ENCODE measurements at regions not wholly inside any gene's neighbourhood (a gene's known extent, or its start where the extent isn't known, plus 50 kb on each side); places are given as distances from the start of the nearest gene placed in this dataset.
"Not testable (repeated sequence)": the region's sequence is repeated elsewhere in the genome, so short reads cannot be mapped to it uniquely, and the experiment has no call there.

DNA sequence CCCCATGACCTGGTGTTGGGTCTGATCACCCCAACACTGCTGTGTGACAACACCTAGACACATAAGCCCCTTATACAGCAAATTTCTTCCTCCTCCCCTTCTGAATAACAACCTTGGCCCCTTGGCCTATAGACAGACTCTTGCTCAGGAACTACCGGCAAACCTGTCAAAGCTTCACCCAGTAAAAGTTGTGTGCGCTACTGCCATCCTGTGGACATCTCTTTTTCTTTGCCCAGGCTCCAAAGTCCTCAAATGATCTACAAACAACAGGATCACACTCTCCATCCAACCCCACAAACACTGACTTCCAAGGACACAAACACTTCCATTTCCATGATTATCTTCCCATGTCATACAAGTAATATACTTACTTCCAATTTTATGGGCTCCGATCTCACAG lies 1265.8 kb downstream of the RPIA start:
- not testable (repeated sequence) for H3K9me2 ChIP-seq (replicated peaks; ENCODE audit: low read depth, low read length); H3K4me3 ChIP-seq (ENCODE audit: low read length, poor library complexity, severe bottlenecking); H2AFZ ChIP-seq (ENCODE audit: low read length); H3K4me2 ChIP-seq (ENCODE audit: low read depth, low read length, poor library complexity, severe bottlenecking); H3F3A ChIP-seq (ENCODE audit: low read depth); H3K36me3 ChIP-seq (ENCODE audit: insufficient read depth, low read length); H3K9me3 ChIP-seq (ENCODE audit: insufficient read depth, low read depth, low read length); H3K9ac ChIP-seq (ENCODE audit: low read depth, low read length, poor library complexity, severe bottlenecking); H3K4me1 ChIP-seq (ENCODE audit: insufficient read depth, low read length, poor library complexity, severe bottlenecking); H4K20me1 ChIP-seq (ENCODE audit: insufficient read depth, low read length, poor library complexity, severe bottlenecking); H3K27me3 ChIP-seq (ENCODE audit: insufficient read depth, low read length, poor library complexity, severe bottlenecking); H3K79me2 ChIP-seq (ENCODE audit: insufficient read depth, low read length)
- TF ChIP-seq, protein P1, sequence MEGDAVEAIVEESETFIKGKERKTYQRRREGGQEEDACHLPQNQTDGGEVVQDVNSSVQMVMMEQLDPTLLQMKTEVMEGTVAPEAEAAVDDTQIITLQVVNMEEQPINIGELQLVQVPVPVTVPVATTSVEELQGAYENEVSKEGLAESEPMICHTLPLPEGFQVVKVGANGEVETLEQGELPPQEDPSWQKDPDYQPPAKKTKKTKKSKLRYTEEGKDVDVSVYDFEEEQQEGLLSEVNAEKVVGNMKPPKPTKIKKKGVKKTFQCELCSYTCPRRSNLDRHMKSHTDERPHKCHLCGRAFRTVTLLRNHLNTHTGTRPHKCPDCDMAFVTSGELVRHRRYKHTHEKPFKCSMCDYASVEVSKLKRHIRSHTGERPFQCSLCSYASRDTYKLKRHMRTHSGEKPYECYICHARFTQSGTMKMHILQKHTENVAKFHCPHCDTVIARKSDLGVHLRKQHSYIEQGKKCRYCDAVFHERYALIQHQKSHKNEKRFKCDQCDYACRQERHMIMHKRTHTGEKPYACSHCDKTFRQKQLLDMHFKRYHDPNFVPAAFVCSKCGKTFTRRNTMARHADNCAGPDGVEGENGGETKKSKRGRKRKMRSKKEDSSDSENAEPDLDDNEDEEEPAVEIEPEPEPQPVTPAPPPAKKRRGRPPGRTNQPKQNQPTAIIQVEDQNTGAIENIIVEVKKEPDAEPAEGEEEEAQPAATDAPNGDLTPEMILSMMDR (conservative IDR thresholded peaks at IDR 0.05; ENCODE audit: low read length) = peak; percentile 29

DNA sequence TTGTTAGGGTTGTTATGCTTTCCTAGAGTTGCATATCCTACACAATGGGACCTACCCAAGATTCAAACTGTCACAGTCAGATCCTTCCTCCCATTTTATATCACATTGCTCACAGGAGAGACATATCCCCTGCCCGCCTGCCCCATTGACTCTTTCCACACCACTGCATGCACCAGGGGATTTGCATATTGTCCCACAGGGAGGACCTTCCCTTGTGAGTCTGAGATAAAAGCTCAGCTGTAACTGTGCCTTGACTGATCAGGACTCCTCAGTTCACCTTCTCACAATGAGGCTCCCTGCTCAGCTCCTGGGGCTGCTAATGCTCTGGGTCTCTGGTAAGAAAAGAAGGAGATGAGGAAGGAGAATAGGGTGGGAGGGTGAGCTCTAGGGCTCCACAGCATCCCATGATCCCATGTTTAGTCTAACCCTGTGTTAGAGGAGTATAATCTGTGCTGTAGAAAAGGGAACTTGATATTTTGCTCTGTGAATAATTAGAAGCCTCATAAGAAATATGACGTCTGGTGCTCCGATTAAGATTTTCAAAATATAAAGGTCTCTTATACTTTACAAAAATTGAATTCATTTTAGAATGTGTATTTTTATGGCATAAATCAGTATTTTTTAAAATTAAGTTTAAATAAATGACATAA lies 1268.4 kb downstream of the RPIA start:
- not testable (repeated sequence) for H3K4me3 ChIP-seq (ENCODE audit: low read length, poor library complexity, severe bottlenecking); H3K4me1 ChIP-seq (ENCODE audit: insufficient read depth, low read length, poor library complexity, severe bottlenecking); H3K36me3 ChIP-seq (ENCODE audit: insufficient read depth, low read length); H3F3A ChIP-seq (ENCODE audit: low read depth); H4K20me1 ChIP-seq (ENCODE audit: insufficient read depth, low read length, poor library complexity, severe bottlenecking); H3K9me3 ChIP-seq (ENCODE audit: insufficient read depth, low read depth, low read length); H3K9me2 ChIP-seq (replicated peaks; ENCODE audit: low read depth, low read length); H3K9ac ChIP-seq (ENCODE audit: low read depth, low read length, poor library complexity, severe bottlenecking); H3K4me2 ChIP-seq (ENCODE audit: low read depth, low read length, poor library complexity, severe bottlenecking); H3K79me2 ChIP-seq (ENCODE audit: insufficient read depth, low read length); H3K27me3 ChIP-seq (ENCODE audit: insufficient read depth, low read length, poor library complexity, severe bottlenecking); H2AFZ ChIP-seq (ENCODE audit: low read length)

DNA sequence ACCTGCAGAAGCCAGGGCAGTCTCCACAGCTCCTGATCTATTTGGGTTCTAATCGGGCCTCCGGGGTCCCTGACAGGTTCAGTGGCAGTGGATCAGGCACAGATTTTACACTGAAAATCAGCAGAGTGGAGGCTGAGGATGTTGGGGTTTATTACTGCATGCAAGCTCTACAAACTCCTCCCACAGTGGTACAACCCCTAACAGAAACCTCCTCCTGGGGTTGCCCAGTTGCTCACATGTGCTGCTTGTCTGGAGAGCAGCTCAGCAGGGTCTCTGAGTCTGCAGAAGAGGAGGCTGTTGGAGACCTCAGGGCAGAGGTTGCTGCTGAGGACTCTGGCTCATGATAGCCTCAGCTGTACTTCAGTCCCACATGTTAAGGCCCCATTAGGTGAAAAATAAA lies 1269.1 kb downstream of the RPIA start:
- not testable (repeated sequence) for H3K9me3 ChIP-seq (ENCODE audit: insufficient read depth, low read depth, low read length); H3K9me2 ChIP-seq (replicated peaks; ENCODE audit: low read depth, low read length); H3K36me3 ChIP-seq (ENCODE audit: insufficient read depth, low read length); H3K9ac ChIP-seq (ENCODE audit: low read depth, low read length, poor library complexity, severe bottlenecking); H3K4me2 ChIP-seq (ENCODE audit: low read depth, low read length, poor library complexity, severe bottlenecking); H3K4me1 ChIP-seq (ENCODE audit: insufficient read depth, low read length, poor library complexity, severe bottlenecking); H3F3A ChIP-seq (ENCODE audit: low read depth); H2AFZ ChIP-seq (ENCODE audit: low read length); H4K20me1 ChIP-seq (ENCODE audit: insufficient read depth, low read length, poor library complexity, severe bottlenecking); H3K27me3 ChIP-seq (ENCODE audit: insufficient read depth, low read length, poor library complexity, severe bottlenecking); H3K79me2 ChIP-seq (ENCODE audit: insufficient read depth, low read length); H3K4me3 ChIP-seq (ENCODE audit: low read length, poor library complexity, severe bottlenecking)

DNA sequence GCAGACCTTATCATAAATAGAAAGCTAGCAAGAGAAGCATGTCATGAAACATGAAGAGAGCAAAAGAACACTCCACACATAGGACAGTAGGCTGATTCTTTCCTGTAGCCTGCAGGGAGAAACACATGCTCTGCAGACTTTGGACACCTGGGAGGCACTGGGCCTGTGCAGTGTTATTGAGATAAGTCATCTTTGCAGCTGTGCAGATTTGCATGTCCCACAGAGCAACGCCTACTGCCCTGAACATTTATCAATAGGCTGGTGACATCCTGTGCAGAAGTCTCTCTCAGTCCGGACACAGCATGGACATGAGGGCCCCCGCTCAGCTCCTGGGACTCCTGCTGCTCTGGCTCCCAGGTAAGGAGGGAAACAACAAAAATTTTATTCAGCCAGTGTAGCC lies 1277.1 kb downstream of the RPIA start:
- H3K4me3 ChIP-seq (ENCODE audit: low read length, poor library complexity, severe bottlenecking); H3F3A ChIP-seq (ENCODE audit: low read depth); H3K4me1 ChIP-seq (ENCODE audit: insufficient read depth, low read length, poor library complexity, severe bottlenecking); H3K9me3 ChIP-seq (ENCODE audit: insufficient read depth, low read depth, low read length); H2AFZ ChIP-seq (ENCODE audit: low read length); H3K4me2 ChIP-seq (ENCODE audit: low read depth, low read length, poor library complexity, severe bottlenecking); H4K20me1 ChIP-seq (ENCODE audit: insufficient read depth, low read length, poor library complexity, severe bottlenecking); H3K36me3 ChIP-seq (ENCODE audit: insufficient read depth, low read length); H3K79me2 ChIP-seq (ENCODE audit: insufficient read depth, low read length); H3K9ac ChIP-seq (ENCODE audit: low read depth, low read length, poor library complexity, severe bottlenecking); H3K9me2 ChIP-seq (replicated peaks; ENCODE audit: low read depth, low read length); H3K27me3 ChIP-seq (ENCODE audit: insufficient read depth, low read length, poor library complexity, severe bottlenecking): not testable (repeated sequence)

DNA sequence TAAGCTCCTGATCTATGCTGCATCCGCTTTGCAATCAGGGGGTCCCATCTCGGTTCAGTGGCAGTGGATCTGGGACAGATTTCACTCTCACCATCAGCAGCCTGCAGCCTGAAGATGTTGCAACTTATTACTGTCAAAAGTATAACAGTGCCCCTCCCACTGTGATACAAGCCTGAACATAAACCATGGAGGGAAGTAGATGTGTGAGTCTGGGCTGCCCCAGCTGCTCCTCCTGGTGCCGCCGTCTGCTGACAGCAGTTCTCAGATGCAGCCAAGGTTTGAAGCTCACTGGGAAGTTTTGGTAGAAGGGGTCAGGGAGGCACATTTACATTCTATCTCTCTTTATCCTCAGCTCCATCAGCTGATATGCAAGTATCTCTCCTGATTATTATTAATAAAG lies 1277.7 kb downstream of the RPIA start:
- not testable (repeated sequence) for H3K4me3 ChIP-seq (ENCODE audit: low read length, poor library complexity, severe bottlenecking); H4K20me1 ChIP-seq (ENCODE audit: insufficient read depth, low read length, poor library complexity, severe bottlenecking); H3F3A ChIP-seq (ENCODE audit: low read depth); H3K9ac ChIP-seq (ENCODE audit: low read depth, low read length, poor library complexity, severe bottlenecking); H3K4me2 ChIP-seq (ENCODE audit: low read depth, low read length, poor library complexity, severe bottlenecking); H3K36me3 ChIP-seq (ENCODE audit: insufficient read depth, low read length); H3K27me3 ChIP-seq (ENCODE audit: insufficient read depth, low read length, poor library complexity, severe bottlenecking); H2AFZ ChIP-seq (ENCODE audit: low read length); H3K9me2 ChIP-seq (replicated peaks; ENCODE audit: low read depth, low read length); H3K79me2 ChIP-seq (ENCODE audit: insufficient read depth, low read length); H3K4me1 ChIP-seq (ENCODE audit: insufficient read depth, low read length, poor library complexity, severe bottlenecking); H3K9me3 ChIP-seq (ENCODE audit: insufficient read depth, low read depth, low read length)

DNA sequence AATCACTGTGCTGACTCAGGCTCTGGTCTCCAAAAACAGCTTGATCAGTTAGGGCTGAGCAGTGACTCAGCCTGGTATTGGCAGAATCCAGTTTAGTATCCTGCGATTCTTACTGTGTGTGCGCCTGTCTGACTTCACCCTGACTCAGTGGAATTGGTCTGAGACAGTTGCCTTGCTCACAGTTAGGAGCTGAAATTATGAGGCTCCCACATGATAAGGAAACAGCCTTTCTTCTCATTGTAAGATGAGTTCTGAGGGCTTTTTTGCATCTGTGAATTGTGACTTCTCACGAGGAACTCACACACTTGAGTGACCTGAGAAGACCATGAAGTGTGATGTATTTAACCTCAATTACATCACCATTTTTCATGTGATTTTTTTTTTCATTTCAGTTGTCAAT lies 1282.4 kb downstream of the RPIA start:
- H3K79me2 ChIP-seq (ENCODE audit: insufficient read depth, low read length); H3K4me2 ChIP-seq (ENCODE audit: low read depth, low read length, poor library complexity, severe bottlenecking); H3K27me3 ChIP-seq (ENCODE audit: insufficient read depth, low read length, poor library complexity, severe bottlenecking): not testable (repeated sequence)

DNA sequence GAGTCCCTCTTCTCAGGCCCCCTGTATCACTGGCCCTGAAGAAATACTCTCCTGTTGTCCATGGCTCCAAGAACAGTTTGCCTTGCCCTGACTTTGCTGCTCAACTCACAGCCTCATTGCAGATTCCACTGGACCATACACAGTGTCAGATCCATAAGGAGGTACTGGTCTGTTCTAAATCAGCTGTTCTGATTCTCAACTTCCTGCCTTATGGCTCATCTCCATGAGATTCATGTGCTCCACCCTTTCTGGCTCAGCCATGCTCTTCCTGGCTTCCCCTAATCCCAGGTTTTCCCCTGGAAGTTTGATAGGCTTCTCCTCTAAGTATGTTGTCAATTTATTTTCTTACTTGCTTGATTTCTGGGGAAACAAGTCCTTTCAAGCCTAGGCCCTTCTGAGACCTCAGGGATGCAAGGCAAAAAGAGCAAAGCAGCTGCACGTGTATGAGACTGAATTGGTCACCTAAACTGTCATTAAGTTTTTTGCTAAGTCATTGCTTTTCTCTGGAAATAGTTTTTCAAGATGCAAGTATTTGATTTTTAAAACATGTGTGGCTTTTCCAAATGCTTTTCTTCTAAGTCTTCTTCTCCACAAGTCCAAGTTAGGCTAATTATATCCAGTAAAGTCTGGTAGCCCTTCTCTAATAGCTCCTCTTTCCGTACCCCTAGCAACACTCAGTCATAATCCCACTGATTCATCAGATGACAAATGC lies 1288.5 kb downstream of the RPIA start:
- H3K9ac ChIP-seq (ENCODE audit: low read depth, low read length, poor library complexity, severe bottlenecking); H2AFZ ChIP-seq (ENCODE audit: low read length); H3F3A ChIP-seq (ENCODE audit: low read depth); H3K4me2 ChIP-seq (ENCODE audit: low read depth, low read length, poor library complexity, severe bottlenecking); H3K36me3 ChIP-seq (ENCODE audit: insufficient read depth, low read length); H3K4me1 ChIP-seq (ENCODE audit: insufficient read depth, low read length, poor library complexity, severe bottlenecking); H3K9me3 ChIP-seq (ENCODE audit: insufficient read depth, low read depth, low read length); H4K20me1 ChIP-seq (ENCODE audit: insufficient read depth, low read length, poor library complexity, severe bottlenecking); H3K4me3 ChIP-seq (ENCODE audit: low read length, poor library complexity, severe bottlenecking); H3K79me2 ChIP-seq (ENCODE audit: insufficient read depth, low read length); H3K27me3 ChIP-seq (ENCODE audit: insufficient read depth, low read length, poor library complexity, severe bottlenecking); H3K9me2 ChIP-seq (replicated peaks; ENCODE audit: low read depth, low read length): not testable (repeated sequence)

More for the DNA sequence above, 1282.4 kb downstream of the RPIA start:
- H3K9me2 ChIP-seq (replicated peaks; ENCODE audit: low read depth, low read length); H3K4me1 ChIP-seq (ENCODE audit: insufficient read depth, low read length, poor library complexity, severe bottlenecking); H3K9ac ChIP-seq (ENCODE audit: low read depth, low read length, poor library complexity, severe bottlenecking); H2AFZ ChIP-seq (ENCODE audit: low read length); H3F3A ChIP-seq (ENCODE audit: low read depth); H3K36me3 ChIP-seq (ENCODE audit: insufficient read depth, low read length); H3K9me3 ChIP-seq (ENCODE audit: insufficient read depth, low read depth, low read length); H3K4me3 ChIP-seq (ENCODE audit: low read length, poor library complexity, severe bottlenecking); H4K20me1 ChIP-seq (ENCODE audit: insufficient read depth, low read length, poor library complexity, severe bottlenecking): not testable (repeated sequence)
